GM13976 (cell line): ENCODE measurements at regions not wholly inside any gene's neighbourhood (a gene's known extent, or its start where the extent isn't known, plus 50 kb on each side); places are given as distances from the start of the nearest gene placed in this dataset.
"Not testable (repeated sequence)": the region's sequence is repeated elsewhere in the genome, so short reads cannot be mapped to it uniquely, and the experiment has no call there.

Source experiments
- DNase-seq: peaks from one replicate; pipeline ENCODE4 v3.0.0; 2012; ENCODE audit warnings: low spot score
- in situ Hi-C: fragments of 300-500 bp; cut with MboI; formaldehyde crosslinking; loops from one replicate; pipeline ENCODE4 v1.12.0; 2022; ENCODE audit warnings: low sequenced_read_pairs, mixed read lengths, inconsistent platforms; ENCODE audit not compliant: unreplicated experiment
- TF ChIP-seq, protein P1 (sequence below): IDR thresholded peaks from 2 replicates; pipeline ENCODE4 v1.5.1; 2012; ENCODE audit warnings: borderline replicate concordance, mild to moderate bottlenecking; ENCODE audit not compliant: insufficient read depth; ENCODE audit errors: extremely low read depth, missing control alignments, control extremely low read depth

DNA sequence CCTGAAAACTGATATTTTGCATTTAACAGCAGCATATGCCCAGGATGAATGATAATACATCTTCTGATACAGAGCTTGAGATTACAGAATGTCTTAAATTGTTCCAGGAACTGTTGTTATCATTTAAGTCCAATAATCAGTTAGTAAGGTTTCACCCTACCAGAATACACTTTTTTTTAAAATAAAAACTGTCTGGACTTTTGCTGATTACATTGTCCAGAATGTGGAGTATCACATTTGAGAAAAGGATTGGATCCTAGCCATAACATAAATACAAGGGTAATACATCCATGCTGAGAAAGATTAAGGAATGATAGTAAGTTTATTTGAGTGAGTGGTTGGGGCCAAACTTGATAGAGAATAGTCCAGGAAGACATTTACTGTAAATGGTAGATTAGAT lies 71.0 kb downstream of the SEPTIN7 start:
- DNase-seq: no peak
- TF ChIP-seq, protein P1, sequence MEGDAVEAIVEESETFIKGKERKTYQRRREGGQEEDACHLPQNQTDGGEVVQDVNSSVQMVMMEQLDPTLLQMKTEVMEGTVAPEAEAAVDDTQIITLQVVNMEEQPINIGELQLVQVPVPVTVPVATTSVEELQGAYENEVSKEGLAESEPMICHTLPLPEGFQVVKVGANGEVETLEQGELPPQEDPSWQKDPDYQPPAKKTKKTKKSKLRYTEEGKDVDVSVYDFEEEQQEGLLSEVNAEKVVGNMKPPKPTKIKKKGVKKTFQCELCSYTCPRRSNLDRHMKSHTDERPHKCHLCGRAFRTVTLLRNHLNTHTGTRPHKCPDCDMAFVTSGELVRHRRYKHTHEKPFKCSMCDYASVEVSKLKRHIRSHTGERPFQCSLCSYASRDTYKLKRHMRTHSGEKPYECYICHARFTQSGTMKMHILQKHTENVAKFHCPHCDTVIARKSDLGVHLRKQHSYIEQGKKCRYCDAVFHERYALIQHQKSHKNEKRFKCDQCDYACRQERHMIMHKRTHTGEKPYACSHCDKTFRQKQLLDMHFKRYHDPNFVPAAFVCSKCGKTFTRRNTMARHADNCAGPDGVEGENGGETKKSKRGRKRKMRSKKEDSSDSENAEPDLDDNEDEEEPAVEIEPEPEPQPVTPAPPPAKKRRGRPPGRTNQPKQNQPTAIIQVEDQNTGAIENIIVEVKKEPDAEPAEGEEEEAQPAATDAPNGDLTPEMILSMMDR: no peak
- in situ Hi-C loops: no loop called here

DNA sequence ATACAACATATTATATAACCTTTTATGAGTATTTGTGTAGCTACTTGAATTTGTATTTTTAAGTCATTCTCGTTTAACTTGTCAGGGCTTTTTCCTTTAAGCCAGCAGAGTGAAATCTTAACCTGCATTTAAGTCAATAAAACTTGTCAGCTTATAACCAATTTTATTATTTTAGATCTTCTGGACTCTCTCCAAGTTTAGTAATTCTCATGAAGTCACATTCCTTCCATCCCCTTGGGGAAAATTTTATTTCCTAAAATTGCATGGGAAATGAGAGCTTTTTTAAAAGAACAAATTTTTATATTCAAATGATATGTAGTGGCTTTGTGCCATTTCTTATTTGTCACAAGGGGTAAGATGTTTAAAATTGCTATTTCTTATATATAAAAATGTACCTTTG lies 74.0 kb downstream of the SEPTIN7 start:
- DNase-seq: no peak
- TF ChIP-seq, protein P1: no peak
- in situ Hi-C loops: no loop called here

DNA sequence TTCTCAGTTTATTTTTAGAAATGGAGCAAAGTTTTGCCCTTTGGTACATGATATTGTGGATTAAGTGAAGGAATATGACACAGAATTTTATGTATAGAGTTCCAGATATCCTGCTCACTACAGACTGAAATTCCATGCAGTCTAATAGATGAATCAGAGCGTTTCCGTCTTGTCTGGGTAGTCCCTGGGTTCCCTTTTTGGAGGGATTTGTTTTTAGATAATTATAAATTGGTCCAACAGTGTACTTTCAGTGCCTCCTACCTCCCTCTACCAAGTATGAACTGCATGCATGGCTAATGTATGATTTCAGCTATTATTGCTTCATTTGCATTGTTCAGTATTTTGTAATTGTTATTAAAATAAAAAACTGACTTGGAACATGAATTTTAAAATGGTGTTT lies 74.4 kb downstream of the SEPTIN7 start:
- DNase-seq: no peak
- in situ Hi-C loops: no loop called here
- TF ChIP-seq, protein P1: no peak

DNA sequence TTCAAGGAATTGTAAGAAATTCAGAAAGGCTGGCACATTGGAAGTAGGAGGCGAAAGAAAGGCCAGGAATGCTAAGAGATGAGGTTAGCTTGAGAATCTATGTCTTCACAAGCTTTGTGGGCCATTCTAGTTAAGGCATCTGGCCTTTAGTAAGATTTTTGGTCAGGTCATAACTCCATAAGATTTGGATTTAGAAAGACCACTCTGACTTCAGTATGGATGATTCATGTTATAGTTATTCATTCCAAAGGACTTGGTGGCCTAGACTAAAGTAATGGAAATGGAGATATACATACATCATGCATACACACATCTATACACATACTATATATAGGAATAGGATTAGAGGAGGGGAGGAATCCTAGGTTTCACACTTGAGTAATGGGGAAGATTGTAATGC lies 77.5 kb downstream of the SEPTIN7 start:
- in situ Hi-C loops: no loop called here
- no peak for DNase-seq

DNA sequence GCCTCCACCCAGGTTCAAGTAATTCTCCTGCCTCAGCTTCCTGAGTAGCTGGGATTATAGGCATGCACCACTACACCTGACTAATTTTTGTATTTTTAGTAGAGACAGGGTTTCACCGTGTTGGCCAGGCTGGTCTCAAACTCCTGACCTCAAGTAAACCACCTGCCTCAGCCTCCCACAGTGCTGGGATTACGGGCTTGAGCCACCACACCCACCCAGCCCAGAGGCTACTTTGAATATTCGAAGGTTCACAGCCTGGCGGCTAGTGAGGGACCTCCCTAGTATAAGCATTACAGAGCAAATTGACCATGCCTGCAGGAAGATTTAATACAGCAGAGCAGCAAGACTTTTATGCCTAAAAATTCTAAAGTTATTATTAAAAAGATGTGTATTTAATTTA lies 86.6 kb downstream of the SEPTIN7 start:
- in situ Hi-C loops: not testable (repeated sequence)

More for the DNA sequence above, 77.5 kb downstream of the SEPTIN7 start:
- TF ChIP-seq, protein P1: no peak

DNA sequence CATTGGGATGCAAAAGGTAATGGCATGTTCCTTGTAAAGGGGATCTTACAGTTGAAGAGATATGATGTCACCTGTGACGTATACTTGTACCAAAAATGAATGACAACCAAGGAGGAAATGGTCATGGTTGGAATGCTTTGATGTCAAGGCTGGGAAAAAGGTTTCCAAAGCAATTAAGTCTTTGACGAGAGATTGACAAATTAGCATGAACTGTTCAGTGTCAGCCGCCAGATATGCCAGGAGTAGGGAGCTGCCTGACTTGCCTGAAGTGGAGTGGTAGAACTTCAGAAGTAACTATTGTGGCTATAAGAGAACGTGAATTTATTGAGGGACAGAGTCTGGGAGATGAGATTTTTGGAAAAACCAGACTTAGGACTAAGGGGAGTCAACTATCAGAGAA lies 88.1 kb downstream of the SEPTIN7 start:
- in situ Hi-C loops: no loop called here
- DNase-seq: no peak
- TF ChIP-seq, protein P1: no peak

More for the DNA sequence above, 86.6 kb downstream of the SEPTIN7 start:
- DNase-seq: not testable (repeated sequence)

DNA sequence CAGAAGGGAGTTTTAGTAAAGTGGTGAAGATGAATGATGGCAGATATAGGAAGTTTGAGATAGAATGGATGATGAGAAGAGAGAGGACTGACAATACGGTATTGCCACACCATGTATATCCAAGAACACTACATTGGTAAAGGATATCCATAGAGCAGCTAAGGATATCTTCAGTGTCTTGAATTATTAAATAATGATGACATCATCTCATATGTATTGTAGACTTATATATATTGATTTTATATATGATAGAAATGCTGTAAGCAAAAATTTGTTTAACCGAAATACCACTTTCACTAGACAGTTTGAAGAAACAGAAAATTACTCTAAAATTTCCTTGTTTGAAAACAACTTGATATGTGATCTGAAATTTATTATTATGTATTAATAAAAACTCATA lies 89.0 kb downstream of the SEPTIN7 start:
- TF ChIP-seq, protein P1: no peak
- in situ Hi-C loops: no loop called here
- no peak for DNase-seq
